GM21723 (cell line): ENCODE measurements at regions not wholly inside any gene's neighbourhood (a gene's known extent, or its start where the extent isn't known, plus 50 kb on each side); places are given as distances from the start of the nearest gene placed in this dataset.
"Not testable (repeated sequence)": the region's sequence is repeated elsewhere in the genome, so short reads cannot be mapped to it uniquely, and the experiment has no call there.

Source experiments
- ATAC-seq: cut with Tn5 transposase; IDR thresholded peaks from one replicate; pipeline ENCODE4 v1.9.1; 2021; ENCODE audit warnings: mild to moderate bottlenecking, moderate library complexity; ENCODE audit not compliant: unreplicated experiment

DNA sequence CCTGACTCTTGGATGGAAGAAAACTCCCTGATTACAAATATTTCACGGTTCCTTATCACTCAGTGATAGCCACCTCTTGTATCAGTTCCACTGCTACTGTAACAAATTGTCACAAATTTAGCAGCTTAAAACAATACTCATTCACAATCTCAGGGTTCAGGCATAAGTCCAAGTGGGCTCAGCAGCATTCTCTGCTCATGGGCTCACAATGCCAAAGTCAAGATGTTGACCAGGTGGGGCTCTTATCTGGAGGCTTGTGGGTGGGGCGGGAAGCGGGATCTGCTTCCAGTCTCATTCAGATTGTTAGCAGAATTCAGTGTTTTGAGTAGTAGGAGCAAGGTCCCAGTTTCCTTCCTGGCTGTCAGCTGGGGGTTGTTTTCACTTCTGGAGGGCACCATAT is 137.3 kb upstream of the FAM78B start:
- ATAC-seq: no peak

DNA sequence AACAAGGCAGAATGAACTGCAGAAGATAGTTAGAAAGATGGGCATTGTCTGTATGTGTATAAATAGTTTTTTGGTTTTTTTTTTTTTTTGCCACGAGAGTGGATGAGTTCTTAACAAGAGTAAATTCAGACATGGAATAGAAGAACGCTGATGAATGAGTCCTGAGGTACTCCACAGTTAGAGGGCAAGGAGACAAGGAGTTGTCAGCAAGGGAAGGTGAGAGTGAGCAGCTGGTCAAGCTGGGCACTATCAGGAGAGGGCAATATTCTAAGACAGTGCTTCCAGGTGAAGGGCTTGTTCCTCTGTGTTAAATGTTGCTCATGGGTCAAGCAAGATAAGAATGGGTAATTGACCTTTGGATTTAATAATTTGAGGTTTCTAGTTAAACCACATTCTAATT is 138.6 kb upstream of the FAM78B start:
- ATAC-seq: no peak

DNA sequence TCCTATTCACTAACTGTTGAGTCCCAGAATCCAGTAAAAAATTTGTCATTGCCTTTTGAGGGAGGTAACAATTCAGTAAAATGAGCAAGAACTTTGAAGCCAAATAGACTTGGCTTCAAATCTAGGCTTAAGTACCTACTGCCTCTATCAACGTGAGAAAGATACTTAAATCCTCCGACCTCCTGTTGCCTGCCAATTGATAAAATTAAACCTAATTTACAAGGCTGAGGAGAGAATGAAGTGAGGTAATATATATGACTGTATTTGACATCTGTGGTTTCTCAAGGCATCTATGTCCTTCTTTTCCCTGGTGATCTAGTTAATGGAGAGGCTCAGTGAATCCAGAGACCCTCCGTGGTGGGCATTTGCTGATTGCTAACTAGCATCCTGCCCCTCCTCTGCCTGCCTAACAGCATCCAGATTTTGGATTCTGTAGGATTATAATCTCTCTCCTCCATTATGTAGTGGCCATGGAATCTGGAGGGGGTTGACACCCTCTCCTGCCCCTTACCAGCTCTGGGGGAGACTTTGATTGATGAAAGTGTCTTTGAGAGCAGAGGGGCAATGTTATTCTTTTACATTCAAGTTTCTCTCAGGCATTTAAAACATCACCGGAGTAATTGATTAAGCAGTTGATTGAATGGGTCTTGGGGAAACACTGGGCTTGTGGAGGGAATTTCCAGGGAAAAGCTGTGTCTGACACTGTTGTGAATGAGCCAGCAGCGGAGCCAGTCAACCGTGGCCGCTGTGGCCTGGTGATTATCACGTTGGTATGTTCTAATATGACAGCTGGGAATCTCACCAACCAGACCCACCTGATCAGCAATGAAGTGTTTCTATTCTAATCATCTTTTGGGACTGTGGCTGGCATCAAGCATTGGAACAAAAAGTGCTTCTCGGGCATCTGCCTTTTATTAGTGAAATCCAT is 140.7 kb upstream of the FAM78B start:
- ATAC-seq: no peak

DNA sequence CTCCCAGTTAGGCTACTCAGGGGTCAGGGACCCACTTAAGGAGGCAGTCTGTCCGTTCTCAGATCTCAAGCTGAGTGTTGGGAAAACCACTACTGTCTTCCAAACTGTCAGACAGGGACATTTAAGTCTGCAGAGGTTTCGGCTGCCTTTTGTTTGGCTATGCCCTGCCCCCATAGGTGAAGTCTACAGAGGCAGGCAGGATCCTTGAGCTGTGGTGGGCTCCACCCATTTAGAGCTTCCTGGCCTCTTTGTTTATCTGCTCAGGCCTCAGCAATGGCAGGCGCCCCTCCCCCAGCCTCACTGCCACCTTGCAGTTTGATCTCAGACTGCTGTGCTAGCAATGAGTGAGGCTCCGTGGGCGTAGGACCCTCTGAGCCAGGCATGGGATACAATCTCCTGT is 149.5 kb upstream of the FAM78B start:
- not testable (repeated sequence) for ATAC-seq

DNA sequence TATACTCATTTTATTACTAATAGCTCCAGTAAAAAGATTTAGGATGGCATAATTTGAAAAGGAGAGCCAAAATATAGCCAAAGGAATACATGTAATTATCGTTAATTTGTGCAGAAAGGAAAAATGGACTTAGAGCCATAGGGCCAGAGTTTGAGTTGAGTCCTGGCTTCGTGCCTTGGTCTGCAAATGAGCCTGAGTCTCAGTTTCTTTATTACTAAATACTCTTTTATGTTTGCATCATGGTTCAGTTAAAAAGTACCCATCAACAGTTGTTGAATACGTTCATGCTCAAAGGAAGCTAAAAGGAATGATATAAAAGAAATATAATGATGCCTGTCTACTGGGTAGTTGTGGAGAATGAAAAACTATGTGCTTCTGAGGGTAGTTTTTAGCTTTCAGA is 155.7 kb upstream of the FAM78B start:
- no peak for ATAC-seq

DNA sequence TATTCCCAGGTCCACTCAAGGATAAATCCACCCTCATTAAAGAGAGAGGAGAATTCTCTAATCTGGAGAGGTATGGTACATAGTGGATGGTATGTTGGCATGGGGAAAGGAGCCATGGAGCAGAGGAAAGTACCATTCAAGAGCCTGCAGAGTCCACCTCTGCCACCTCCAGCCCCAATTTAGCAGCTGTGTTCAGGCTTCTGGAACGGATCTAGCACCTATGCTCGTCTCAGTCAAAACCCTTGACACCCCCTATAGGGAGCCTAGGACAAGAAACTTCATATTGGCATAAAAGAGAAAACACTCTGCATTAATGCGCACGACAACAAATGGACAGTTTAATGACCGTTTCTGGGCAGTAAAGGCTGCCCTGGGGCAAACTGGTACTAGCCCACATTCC is 161.1 kb upstream of the FAM78B start:
- no peak for ATAC-seq

DNA sequence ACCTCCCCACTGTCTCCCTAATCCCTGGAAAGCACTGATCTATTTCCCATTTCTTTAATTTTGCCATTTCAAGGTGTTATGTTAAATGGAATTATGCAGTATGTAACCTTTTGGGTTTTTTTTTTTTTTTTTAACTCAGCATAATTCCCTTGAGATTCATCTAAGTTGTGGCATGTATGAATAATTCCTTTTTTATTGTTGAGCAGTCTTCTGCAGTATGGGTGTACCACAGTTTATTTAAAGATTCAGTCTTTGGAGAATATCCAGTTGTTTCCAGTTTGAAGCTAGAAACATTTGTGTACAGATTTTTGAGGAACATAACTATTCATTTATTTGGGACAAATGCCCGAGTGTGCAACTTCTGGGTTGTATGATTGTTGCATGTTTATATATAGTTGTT is 162.2 kb upstream of the FAM78B start:
- ATAC-seq: no peak

DNA sequence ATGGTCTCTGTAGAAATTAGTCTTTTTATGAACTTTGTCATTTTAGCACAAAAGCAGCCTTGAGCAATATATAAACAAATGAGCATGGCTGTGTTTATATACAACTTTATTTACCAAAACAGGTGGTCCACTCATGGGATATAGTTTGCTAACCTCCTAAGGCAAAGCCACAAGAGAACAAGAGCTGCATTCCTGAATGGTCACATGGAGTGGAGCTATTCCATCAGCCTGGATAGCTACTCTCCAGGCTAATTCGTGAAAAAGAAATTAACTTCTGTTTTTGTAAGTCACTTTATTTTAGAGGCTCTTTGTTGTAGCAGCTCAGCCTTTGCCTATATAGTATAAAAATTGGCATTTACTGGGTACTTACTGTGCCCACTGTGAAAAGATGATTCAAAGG is 163.3 kb upstream of the FAM78B start:
- ATAC-seq: no peak

DNA sequence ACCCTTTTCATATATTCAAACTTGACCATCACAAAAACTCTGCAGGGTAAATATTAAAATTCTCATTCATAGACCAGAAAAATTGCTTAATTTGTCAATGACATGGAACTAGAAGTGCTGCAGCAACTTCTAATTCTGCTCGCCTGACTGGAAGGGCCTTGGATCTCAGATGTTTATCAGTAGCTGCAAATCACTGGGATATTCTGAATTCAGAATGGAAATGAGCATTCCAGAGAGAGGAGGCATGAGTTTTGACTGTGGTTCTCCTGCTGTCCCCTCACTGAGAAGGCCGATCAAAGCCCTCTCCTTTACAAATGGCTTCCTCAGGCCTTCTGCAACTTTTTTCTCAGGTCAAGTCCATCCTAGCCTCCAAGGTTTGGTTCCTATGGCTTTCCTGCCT is 171.3 kb upstream of the FAM78B start:
- ATAC-seq: no peak

DNA sequence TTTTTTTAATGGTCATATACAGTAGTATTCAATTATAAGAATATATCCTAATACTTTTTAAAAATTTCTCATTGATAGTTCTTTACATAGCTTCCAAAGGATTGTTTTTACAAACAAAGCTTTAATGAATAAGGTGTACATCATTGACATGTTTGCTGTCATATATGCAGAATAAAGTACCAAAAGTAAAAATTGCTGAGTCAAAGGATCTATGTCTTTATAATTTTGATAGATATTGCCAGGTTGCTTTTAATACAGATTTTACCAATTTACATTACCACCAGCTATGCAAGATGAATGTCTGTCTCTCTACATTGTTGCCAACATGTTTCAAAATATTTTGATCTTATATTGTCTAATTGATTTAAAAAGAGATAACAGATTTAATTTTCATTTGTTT is 173.9 kb upstream of the FAM78B start:
- ATAC-seq: no peak

DNA sequence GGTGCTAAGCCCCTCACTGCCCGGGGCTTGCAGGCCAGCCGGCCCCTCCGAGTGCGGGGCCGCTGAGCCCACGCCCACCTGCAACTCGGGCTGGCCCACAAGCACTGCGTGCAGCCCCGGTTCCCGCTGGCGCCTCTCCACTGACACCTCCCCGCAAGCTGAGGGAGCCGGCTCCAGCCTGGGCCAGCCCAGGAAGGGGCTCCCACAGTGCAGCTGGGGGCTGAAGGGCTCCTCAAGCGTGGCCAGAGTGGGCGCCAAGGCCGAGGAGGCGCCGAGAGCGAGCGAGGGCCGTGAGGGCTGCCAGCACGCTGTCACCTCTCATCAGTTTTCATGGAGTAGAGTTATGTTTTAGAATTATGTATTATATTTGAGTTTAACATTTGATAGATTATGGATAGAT is 176.5 kb upstream of the FAM78B start:
- ATAC-seq: no peak

DNA sequence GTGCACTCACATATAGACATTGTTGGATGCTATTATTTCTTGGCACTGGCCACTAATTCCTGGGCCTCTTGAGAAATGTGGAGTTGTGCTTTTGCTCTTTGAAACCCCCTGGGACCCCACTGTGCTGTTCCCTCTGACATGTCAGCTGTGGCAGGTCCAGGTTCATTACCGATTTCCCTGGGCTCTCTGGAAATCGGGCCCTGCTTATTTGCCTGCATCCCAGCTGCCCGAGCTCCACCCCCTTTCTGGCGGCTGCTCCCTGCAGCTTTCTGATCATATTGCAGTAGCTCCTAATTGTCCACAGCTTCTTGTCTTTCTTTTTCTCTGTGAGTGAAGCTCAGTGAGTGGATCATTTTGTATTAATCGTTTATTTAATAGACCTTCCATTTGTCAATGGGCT is 183.7 kb upstream of the FAM78B start:
- no peak for ATAC-seq

DNA sequence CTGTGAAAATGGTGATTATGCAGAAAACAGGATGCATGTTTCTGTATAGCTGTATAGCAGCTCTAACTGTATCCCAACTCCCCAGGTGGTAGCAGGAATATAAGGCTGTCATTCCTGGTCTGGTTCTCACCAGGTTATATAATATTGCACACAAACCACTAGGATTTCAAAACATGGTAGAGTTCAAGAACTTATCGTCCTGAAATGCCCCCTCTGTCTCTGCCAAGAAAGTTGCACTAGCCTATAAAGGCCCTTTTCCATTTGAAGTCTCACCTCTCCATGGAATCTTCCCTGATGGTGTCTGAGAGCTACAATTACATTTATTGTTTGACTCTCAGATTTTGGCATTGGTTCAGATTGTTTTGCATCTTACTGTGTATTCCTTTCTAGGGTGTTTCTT is 184.9 kb upstream of the FAM78B start:
- ATAC-seq: no peak

DNA sequence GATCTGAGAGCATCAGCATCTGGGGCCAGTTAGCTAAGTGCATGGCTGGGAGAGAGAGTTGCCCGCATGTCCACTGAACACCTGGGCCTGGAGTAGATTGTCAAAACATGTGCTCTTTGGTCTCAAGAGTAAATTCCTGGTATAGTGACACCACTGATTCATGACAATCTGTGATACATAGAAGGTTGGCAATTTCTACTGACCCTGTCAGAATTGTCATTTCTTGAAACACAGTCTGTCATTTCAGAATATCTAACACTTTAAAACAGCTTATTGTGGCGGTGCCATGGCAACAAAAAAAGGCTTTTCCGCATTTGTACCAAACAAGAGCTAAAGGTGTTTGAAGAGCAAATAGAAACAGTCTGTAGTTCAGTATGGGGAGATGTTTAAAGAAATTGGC is 186.4 kb upstream of the FAM78B start:
- no peak for ATAC-seq

DNA sequence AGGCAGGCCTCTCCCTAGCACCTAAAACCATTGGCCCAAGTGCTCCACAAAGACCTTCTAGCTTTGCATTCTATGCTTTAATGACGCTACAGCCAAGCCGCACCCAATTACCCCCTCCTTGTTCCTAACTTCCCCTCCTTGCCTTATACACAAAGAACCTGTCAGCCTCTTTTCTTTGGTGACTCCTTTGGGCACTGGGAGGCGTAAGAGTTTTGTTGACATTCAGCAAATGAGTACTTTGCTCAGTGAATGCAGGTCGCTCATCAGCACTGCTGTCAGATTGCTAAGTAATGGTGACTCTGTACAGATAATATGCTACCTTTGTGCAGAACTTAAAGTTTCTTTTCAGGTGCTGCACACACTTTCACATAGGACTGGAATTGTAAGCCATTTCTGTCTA is 187.6 kb upstream of the FAM78B start:
- no peak for ATAC-seq

DNA sequence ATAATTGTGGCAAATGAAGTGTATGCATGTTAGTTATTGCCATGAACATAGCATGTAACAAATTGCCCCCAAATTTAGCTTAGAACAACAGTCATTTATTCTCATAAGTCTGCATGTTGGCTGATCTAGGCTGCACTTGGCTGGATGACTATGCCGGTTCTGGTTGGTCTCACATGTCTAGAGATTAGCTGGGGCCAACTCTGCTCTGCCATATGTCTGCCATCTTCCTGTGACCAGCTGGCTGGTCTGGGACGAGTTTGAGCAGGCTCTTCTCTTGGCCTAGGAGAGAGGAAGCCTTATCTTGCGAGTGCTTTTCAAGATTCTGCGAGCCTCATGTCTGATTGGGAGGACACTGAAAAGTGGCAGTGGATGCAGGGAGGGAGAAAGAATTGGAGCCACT is 198.3 kb upstream of the FAM78B start:
- no peak for ATAC-seq

DNA sequence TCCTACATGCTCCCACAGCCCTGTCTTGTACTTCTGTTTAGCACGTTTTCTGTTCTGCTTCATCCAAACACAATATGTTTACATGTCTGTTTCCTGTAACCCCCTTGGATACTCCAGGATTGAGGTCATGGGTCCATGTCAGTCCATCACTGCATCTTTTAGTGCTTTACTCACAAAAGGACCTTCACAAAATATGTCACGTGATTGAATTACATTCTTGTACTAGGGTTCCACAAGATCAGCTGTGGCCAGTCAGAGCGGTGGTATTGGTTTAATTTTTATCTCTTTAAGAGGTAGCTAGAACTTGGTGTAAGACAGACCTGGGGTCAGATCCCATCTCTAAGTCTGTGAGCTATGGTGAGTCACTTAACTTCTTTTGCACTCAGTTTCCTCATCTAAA is 201.2 kb upstream of the FAM78B start:
- ATAC-seq: no peak

DNA sequence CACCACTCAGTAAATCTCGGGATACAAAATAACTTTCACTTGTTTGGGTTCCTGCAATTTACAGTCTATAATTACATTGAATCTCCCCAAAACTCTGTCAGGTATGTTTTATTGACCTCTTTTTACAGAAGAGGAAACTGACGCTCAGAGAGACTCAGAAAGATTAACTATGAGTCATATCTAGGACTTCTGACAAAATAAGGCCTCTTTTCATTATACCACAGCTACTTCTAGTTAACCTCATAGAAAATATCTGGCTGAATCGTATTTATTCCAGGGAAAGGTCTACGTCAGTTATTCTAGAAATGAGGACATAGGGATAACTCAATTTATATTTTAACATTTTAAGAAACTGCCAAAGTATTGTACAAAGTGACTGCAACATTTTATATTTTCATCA is 211.1 kb upstream of the FAM78B start:
- ATAC-seq: no peak

DNA sequence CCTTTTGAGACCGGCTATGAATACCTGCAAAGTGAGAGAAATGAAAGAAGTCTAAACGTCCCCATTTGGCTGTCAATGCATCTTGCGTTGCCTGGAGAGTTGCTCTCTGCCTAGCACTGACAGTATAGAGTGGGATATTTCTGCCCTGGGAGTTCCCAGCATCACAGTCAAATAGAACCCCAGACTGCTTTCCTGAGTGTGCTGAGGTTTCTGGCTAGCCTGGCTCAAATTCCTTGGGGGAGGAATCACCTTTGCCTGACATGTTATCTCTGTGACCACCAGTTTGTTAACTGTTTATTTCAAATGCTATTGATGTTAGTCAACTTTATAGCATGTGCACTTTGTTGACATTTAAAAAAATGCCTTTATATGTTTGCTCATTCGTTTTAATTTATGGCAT is 212.0 kb upstream of the FAM78B start:
- ATAC-seq: no peak

DNA sequence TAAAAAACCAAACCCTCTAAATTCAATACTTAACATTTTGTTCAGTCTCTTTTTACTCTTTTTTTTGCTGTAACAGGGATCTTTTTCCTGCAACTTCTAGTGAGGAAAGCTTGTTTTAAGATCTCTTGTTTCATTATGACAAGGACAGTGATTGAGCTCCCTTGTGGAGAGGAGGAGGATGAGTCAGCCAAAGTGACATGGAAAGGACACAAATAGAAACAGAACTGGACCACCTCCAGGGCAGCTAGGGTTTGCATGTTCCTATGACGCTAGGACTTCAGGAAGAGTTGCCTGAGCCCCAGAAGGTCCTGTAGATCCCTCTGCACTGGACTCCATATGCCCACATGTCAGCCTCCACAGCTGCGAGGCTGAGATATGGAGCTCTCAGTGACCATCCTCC is 212.6 kb upstream of the FAM78B start:
- ATAC-seq: no peak

DNA sequence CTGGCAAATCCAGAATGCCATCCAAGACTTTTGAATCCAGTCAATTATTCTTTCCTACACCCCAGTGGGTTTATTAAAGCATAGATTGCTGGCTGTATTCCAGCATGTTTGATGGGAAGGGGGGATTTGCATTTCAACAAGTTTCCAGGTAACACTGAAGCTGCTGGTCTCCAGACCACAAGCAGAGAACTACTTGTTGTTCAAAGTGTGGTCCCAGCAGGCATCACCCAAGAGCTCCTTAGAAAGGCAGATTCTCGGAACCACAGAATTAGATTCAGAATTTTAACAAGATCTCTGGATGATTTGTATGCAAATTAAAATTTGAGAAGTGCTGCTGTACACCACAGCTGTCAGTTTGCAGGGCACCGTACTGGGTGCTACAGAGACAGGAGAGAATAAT is 216.3 kb upstream of the FAM78B start:
- no peak for ATAC-seq

DNA sequence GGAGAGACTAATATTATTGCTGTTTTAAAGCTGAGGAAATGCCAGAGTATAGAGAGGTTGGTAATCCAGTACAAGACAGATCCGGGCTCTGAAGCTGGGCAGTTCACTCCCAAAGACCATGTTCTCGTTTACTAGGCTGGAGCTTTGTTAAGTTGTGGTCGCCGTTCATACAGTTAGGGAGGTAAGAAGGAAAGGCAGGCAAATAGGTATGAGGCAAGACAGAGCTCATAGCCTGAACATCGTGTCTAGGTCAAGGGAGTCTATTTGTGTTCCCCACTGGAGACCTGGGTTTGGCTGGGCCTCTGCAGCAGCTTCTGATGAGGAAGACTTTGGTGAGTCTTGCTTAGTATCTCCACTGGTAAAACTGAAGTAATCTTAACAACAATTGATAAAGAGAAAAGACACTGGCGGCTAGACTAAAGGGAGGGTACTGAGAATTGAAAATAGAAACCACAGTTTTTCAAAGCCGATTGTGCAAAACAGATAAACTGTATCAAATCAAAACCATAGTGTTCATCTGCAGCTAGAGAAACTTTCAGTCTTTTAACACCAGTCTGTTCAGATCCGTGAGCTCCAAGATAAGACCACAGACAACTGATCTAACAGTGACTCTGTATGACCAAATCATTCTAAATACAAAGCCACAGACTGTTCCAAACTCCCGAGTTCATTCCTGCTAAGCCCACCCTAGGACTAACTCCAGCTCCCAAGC is 217.0 kb upstream of the FAM78B start:
- no peak for ATAC-seq
